H9 (cell line): ENCODE measurements at regions not wholly inside any gene's neighbourhood (a gene's known extent, or its start where the extent isn't known, plus 50 kb on each side); places are given as distances from the start of the nearest gene placed in this dataset.

Experiments used
- DNase-seq: peaks from one replicate; pipeline ENCODE4 v3.0.0-alpha.2; 2017
- H2AFZ ChIP-seq: one replicate; pipeline ENCODE4 v1.6.1; 2013; ENCODE audit warnings: mild to moderate bottlenecking, low read length, control low read depth, moderate library complexity
- H2AK5ac ChIP-seq: 2 replicates; pipeline ENCODE4 v1.6.1; 2013; ENCODE audit warnings: low read length, control low read depth, mixed read lengths; ENCODE audit not compliant: insufficient read length
- H2BK120ac ChIP-seq: one replicate; pipeline ENCODE4 v1.6.1; 2013; ENCODE audit warnings: low read depth, mild to moderate bottlenecking, low read length, control low read depth, inconsistent platforms; ENCODE audit not compliant: poor library complexity, severe bottlenecking
- H2BK12ac ChIP-seq: 2 replicates; pipeline ENCODE4 v1.6.1; 2013; ENCODE audit warnings: low read length, control low read depth, mixed read lengths, low read depth; ENCODE audit not compliant: insufficient read length
- H2BK15ac ChIP-seq: 2 replicates; pipeline ENCODE4 v1.6.1; 2013; ENCODE audit warnings: low read depth, low read length, control low read depth
- H2BK20ac ChIP-seq: one replicate; pipeline ENCODE4 v1.6.1; 2013; ENCODE audit warnings: low read depth, mild to moderate bottlenecking, low read length, control low read depth, inconsistent platforms; ENCODE audit not compliant: poor library complexity, severe bottlenecking
- H2BK5ac ChIP-seq: 2 replicates; pipeline ENCODE4 v1.6.1; 2013; ENCODE audit warnings: low read length, control low read depth, mixed read lengths; ENCODE audit not compliant: insufficient read length
- H3K14ac ChIP-seq: 2 replicates; pipeline ENCODE4 v1.6.1; 2013; ENCODE audit warnings: low read length, control low read depth; ENCODE audit not compliant: insufficient read depth
- H3K18ac ChIP-seq: 2 replicates; pipeline ENCODE4 v1.6.1; 2013; ENCODE audit warnings: low read depth, mild to moderate bottlenecking, mixed read lengths, low read length, control low read depth; ENCODE audit not compliant: insufficient read length
- H3K23ac ChIP-seq: 2 replicates; pipeline ENCODE4 v1.6.1; 2013; ENCODE audit warnings: low read length, control low read depth, mixed read lengths, low read depth; ENCODE audit not compliant: insufficient read length
- H3K23me2 ChIP-seq: 2 replicates; pipeline ENCODE4 v1.6.1; 2013; ENCODE audit warnings: low read depth, mild to moderate bottlenecking, mixed read lengths, low read length, control low read depth; ENCODE audit not compliant: insufficient read length, poor library complexity, severe bottlenecking
- H3K27ac ChIP-seq: 2 replicates; pipeline ENCODE4 v1.5.1; 2013; ENCODE audit warnings: low read length, control low read depth, mixed read lengths, low read depth; ENCODE audit not compliant: insufficient read length
- H3K27me3 ChIP-seq: 2 replicates; pipeline ENCODE4 v1.6.1; 2013; ENCODE audit warnings: low read length, control low read depth, inconsistent platforms; ENCODE audit not compliant: insufficient read depth
- H3K4ac ChIP-seq: 2 replicates; pipeline ENCODE4 v1.6.1; 2013; ENCODE audit warnings: low read depth, mild to moderate bottlenecking, control low read depth, inconsistent platforms, low read length, moderate library complexity
- H3K4me1 ChIP-seq: 2 replicates; pipeline ENCODE4 v1.6.1; 2013; ENCODE audit warnings: low read length, control low read depth, inconsistent platforms; ENCODE audit not compliant: insufficient read depth
- H3K4me2 ChIP-seq: 2 replicates; pipeline ENCODE4 v1.6.1; 2013; ENCODE audit warnings: low read length, control low read depth, mixed read lengths; ENCODE audit not compliant: insufficient read length, insufficient read depth
- H3K56ac ChIP-seq: 2 replicates; pipeline ENCODE4 v1.6.1; 2013; ENCODE audit warnings: low read depth, mild to moderate bottlenecking, mixed read lengths, low read length, control low read depth; ENCODE audit not compliant: insufficient read length
- H3K79me1 ChIP-seq: 2 replicates; pipeline ENCODE4 v1.6.1; 2013; ENCODE audit warnings: low read depth, mild to moderate bottlenecking, moderate library complexity, low read length, control low read depth, inconsistent platforms; ENCODE audit not compliant: insufficient read depth, poor library complexity, severe bottlenecking
- H3K79me2 ChIP-seq: 2 replicates; pipeline ENCODE4 v1.6.1; 2013; ENCODE audit warnings: low read length, control low read depth, inconsistent platforms; ENCODE audit not compliant: insufficient read depth
- H3K9ac ChIP-seq: 2 replicates; pipeline ENCODE4 v1.6.1; 2013; ENCODE audit warnings: low read length, control low read depth, mixed read lengths; ENCODE audit not compliant: insufficient read length; ENCODE audit errors: extremely low read depth
- H3K9me3 ChIP-seq: one replicate; pipeline ENCODE4 v1.6.1; 2013; ENCODE audit warnings: low read depth, low read length, inconsistent platforms; ENCODE audit not compliant: control insufficient read depth
- H3T11ph ChIP-seq: one replicate; pipeline ENCODE4 v1.6.1; 2013; ENCODE audit warnings: mild to moderate bottlenecking, low read length, control low read depth, inconsistent platforms
- H4K20me1 ChIP-seq: one replicate; pipeline ENCODE4 v1.6.1; 2013; ENCODE audit not compliant: control insufficient read depth, insufficient read length, insufficient read depth
- H4K5ac ChIP-seq: 2 replicates; pipeline ENCODE4 v1.6.1; 2013; ENCODE audit warnings: low read depth, mild to moderate bottlenecking, mixed read lengths, low read length, control low read depth; ENCODE audit not compliant: insufficient read length
- H4K8ac ChIP-seq: replicated peaks from 2 replicates; pipeline ENCODE4 v1.6.1; 2013; ENCODE audit warnings: low read length, control low read depth, mixed read lengths, low read depth; ENCODE audit not compliant: insufficient read length
- H4K91ac ChIP-seq: 2 replicates; pipeline ENCODE4 v1.6.1; 2013; ENCODE audit warnings: low read depth, mild to moderate bottlenecking, moderate library complexity, mixed read lengths, low read length, control low read depth; ENCODE audit not compliant: insufficient read length
- H3K27ac Mint-ChIP-seq, 3 experiments: 2 replicates in 2 of 3; 3 replicates in 1 of 3; pipeline ENCODE4 v1.8.0; 2020 to 2021; ENCODE audit warnings: mixed read lengths in 3 of 3, mild to moderate bottlenecking in 1 of 3, moderate library complexity in 1 of 3
- H3K27me3 Mint-ChIP-seq: 2 replicates; pipeline ENCODE4 v1.8.0; 2021; ENCODE audit warnings: low read depth, mild to moderate bottlenecking, moderate library complexity, mixed read lengths
- H3K36me3 Mint-ChIP-seq, 3 experiments: 2 replicates in 2 of 3; 3 replicates in 1 of 3; pipeline ENCODE4 v1.8.0; 2020 to 2021; ENCODE audit warnings: low read depth in 3 of 3, mixed read lengths in 3 of 3; ENCODE audit not compliant: insufficient read depth in 1 of 3
- H3K4me1 Mint-ChIP-seq, 2 experiments: 2 replicates each; pipeline ENCODE4 v1.8.0; 2020; ENCODE audit warnings: mixed read lengths in 2 of 2
- H3K4me3 Mint-ChIP-seq, 2 experiments: 2 replicates in 1 of 2; 3 replicates in 1 of 2; pipeline ENCODE4 v1.8.0; 2020 to 2021; ENCODE audit warnings: mild to moderate bottlenecking in 2 of 2, mixed read lengths in 2 of 2, moderate library complexity in 1 of 2
- H3K9me3 Mint-ChIP-seq, 2 experiments: 2 replicates in 1 of 2; 3 replicates in 1 of 2; pipeline ENCODE4 v1.8.0; 2020; ENCODE audit warnings: mild to moderate bottlenecking in 2 of 2, mixed read lengths in 2 of 2, moderate library complexity in 1 of 2
- CTCF ChIP-seq: fragments of 200-600 bp; sonication (generic); conservative IDR thresholded peaks from 3 replicates; pipeline ENCODE4 v1.8.0; 2021; ENCODE audit warnings: antibody characterized with exemption, mild to moderate bottlenecking
- WGBS: extraction: QIAGEN DNeasy Blood & Tissue Kit; methylation state at CpG from one replicate; pipeline ENCODE4 v1.1.7; 2013; ENCODE audit warnings: missing lambda C conversion rate, low lambda C conversion rate, mixed read lengths; ENCODE audit not compliant: insufficient read length; ENCODE audit errors: extremely low coverage; 5-methylcytosine and 5-hydroxymethylcytosine counted together

- no peak overlapping the region for H3K27ac Mint-ChIP-seq
- H3K23ac ChIP-seq: no peak overlapping the region
- no peak overlapping the region for H2BK120ac ChIP-seq
- no peak overlapping the region for H3K4me2 ChIP-seq
- no peak for DNase-seq
- H3K56ac ChIP-seq: no peak overlapping the region
- H2BK5ac ChIP-seq: no peak overlapping the region
- WGBS: no CpG with 5 or more reads among the region's 7 CpGs
- peaks cover 8 to 11% of the 10 kb centered on the region in 2 experiments for H3K9me3 Mint-ChIP-seq
- no peak overlapping the region for H2BK15ac ChIP-seq
- no peaks in the 10 kb centered on the region for H3K9me3 ChIP-seq
- H4K20me1 ChIP-seq: no peaks in the 10 kb centered on the region
- no peak overlapping the region for H3T11ph ChIP-seq
- H4K5ac ChIP-seq: no peak overlapping the region
- no peak for TF ChIP-seq CTCF
- H2BK20ac ChIP-seq: no peak overlapping the region
- peaks cover under 1 to 8% (median 6%) of the 10 kb centered on the region in 3 experiments; a peak in 4 of 7 replicates for H3K36me3 Mint-ChIP-seq
- H3K9ac ChIP-seq: no peak overlapping the region
- no peak overlapping the region for H3K4ac ChIP-seq
- no peak overlapping the region for H3K27ac ChIP-seq
- H2AK5ac ChIP-seq: no peak overlapping the region
- no peaks in the 10 kb centered on the region for H3K4me1 Mint-ChIP-seq
- no peaks in the 10 kb centered on the region for H3K4me1 ChIP-seq
- H3K14ac ChIP-seq: no peak overlapping the region
- H4K91ac ChIP-seq: no peak overlapping the region
- H3K79me1 ChIP-seq: no peaks in the 10 kb centered on the region
- no peaks in the 10 kb centered on the region; the same call in 1 of the 2 replicates for H3K27me3 Mint-ChIP-seq
- no peak overlapping the region for H3K18ac ChIP-seq
- H3K23me2 ChIP-seq: no peaks in the 10 kb centered on the region
- no peaks in the 10 kb centered on the region for H3K27me3 ChIP-seq
- H4K8ac ChIP-seq: no peak overlapping the region
- no peaks in the 10 kb centered on the region for H3K79me2 ChIP-seq
- H2AFZ ChIP-seq: no peak overlapping the region
- no peak overlapping the region for H3K4me3 Mint-ChIP-seq
- no peak overlapping the region for H2BK12ac ChIP-seq
Observed at GRCh38 chr6:143002686-143003085, 57.7 kb upstream of the HIVEP2 start.
